Activated T-cell treated with anti-CD3 and anti-CD28 coated beads, Interleukin-2, amount 50 U/mL, for 72 hours (primary cell): ENCODE measurements at regions not wholly inside any gene's neighbourhood (a gene's known extent, or its start where the extent isn't known, plus 50 kb on each side); places are given as distances from the start of the nearest gene placed in this dataset.

Experiments used
- ATAC-seq, 2 donors: fragments of 150-1000 bp; cut with Tn5 transposase; replicated peaks in 1 of 2; 2 replicates each; pipeline ENCODE4 v1.10.0; 2021; ENCODE audit warnings: moderate library complexity in 2 of 2, mild to moderate bottlenecking in 1 of 2
- DNase-seq, 2 donors: peaks; one replicate each; pipeline ENCODE4 v3.0.0; 2021 to 2022; ENCODE audit warnings: mixed read lengths in 1 of 2
- H3K27ac Mint-ChIP-seq: one replicate; pipeline ENCODE4 v1.8.0; 2022; ENCODE audit warnings: mild to moderate bottlenecking, moderate library complexity, mixed read lengths
- H3K27me3 Mint-ChIP-seq: one replicate; pipeline ENCODE4 v1.8.0; 2022; ENCODE audit warnings: low read depth, mixed read lengths
- H3K36me3 Mint-ChIP-seq, 2 donors: one replicate each; pipeline ENCODE4 v1.8.0; 2022; ENCODE audit warnings: mixed read lengths in 2 of 2, mild to moderate bottlenecking in 1 of 2; ENCODE audit not compliant: insufficient read depth in 2 of 2
- H3K4me1 Mint-ChIP-seq: one replicate; pipeline ENCODE4 v1.8.0; 2022; ENCODE audit warnings: low read depth, mixed read lengths
- H3K4me3 Mint-ChIP-seq, 2 donors: one replicate each; pipeline ENCODE4 v1.8.0; 2022; ENCODE audit warnings: mild to moderate bottlenecking in 2 of 2, mixed read lengths in 2 of 2, moderate library complexity in 2 of 2
- H3K9me3 Mint-ChIP-seq, 2 donors: one replicate each; pipeline ENCODE4 v1.8.0; 2022; ENCODE audit warnings: mixed read lengths in 2 of 2

DNA sequence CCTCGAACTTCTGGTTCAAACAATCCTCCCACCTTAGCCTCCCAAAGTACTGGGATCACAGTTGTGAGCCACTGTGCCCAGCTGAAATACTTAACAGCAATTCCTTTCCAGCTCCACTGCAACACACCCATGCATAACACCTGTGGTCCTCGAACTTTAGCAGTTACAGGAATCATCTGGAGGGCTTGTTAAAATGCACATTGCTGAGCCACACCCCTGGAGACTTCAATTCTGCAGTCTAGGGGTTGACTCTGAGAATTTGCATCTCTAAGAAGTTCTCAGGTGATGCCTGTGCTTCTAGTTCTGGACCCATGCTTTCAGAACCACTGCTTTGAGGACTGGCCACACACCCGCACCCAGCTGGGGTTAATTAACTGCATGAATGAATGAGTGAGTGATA is 53.1 kb upstream of the UBL3 start:
- peaks cover 2 to 6% of the 10 kb centered on the region in 2 donors for H3K36me3 Mint-ChIP-seq
- DNase-seq = no peak
- no peaks in the 10 kb centered on the region for H3K27me3 Mint-ChIP-seq
- H3K4me3 Mint-ChIP-seq = no peak overlapping the region
- peaks cover 0 to 6% of the 10 kb centered on the region in 2 donors for H3K9me3 Mint-ChIP-seq
- no peak for ATAC-seq
- H3K27ac Mint-ChIP-seq = no peak overlapping the region
- peaks cover 38% of the 10 kb centered on the region for H3K4me1 Mint-ChIP-seq

DNA sequence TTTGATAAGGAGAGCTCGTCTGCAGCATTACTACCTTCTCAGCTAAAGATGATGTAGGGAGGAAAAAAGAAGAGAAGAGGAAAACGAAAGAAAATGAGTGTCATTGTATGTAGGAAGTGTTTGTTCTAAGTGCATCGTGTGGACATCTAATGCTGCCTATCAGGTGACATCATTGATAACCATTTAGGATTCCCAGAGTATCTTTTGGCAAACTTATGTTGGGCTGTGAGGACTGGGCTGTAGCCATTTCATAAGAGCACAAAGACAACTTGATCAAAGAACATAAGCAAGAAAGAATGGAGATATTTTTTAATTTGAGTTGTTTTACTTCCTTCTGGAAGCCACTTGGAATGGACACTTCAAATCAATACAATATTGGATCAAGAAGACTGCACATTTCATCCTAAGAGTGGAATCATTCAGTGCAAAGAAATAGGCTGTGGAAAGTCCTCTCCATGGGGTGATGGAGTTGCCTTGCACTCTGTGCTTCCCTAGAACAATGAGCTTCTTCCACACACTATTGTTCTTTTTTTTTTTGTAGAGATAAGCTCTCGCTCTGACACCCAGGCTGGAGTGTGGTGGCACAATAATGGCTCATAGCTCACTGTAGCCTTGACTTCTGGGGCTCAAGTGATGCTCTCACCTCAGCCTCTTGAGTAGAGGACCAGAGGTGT is 52.4 kb upstream of the UBL3 start:
- peaks cover 31% of the 10 kb centered on the region for H3K4me1 Mint-ChIP-seq
- peaks cover 2 to 6% of the 10 kb centered on the region in 2 donors for H3K36me3 Mint-ChIP-seq
- peaks cover 0 to 6% of the 10 kb centered on the region in 2 donors for H3K9me3 Mint-ChIP-seq
- peak overlapping the region; percentile 81 to 88 for H3K4me3 Mint-ChIP-seq
- peak overlapping the region; percentile 80 for H3K27ac Mint-ChIP-seq
- ATAC-seq (no peak), DNase-seq (no peak)
- no peaks in the 10 kb centered on the region for H3K27me3 Mint-ChIP-seq

DNA sequence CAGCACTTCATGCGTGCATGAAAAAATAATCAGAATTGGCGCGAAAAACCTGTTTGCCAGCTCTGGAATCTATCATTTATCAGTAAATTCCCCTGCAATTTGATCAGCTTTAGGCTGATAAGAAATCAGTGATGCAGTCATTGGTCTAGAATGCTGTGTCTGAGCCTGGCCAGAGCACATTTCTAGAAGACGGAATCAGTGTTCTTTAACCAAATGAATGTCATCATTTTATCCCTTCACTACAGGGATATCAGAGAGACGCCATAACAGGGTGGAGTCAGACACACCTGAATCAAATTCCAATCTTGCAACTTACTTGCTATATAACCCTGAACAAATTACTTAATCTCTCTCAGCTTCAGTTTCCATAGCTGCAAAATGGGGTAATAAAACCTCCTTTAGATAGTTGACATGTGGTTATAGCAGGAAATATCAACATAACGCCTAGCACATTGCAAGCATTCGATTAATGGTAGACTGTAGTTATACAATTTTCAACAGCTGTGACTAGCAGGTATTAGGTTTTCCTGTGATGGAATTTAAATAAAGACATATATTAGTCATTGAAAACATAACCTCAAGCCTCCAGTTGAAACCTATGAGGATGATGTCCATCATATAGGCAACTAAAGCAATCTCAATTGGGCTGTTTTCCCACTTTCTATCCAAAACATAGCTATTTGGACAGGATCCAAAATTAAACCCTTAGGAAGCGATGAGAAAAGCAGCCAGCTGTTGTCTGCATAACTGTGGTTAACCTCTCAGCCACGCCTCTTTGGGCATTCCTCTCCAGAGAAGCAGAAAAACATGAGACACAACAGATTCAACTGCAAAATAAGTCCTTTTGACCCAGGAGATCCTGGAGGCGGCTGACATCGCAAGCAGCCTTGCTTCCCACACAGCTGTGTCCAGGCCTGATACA is 51.6 kb upstream of the UBL3 start:
- Mint-ChIP-seq H3K36me3 (peaks cover 2 to 6% of the 10 kb centered on the region in 2 donors), H3K27ac (peak overlapping the region; percentile 80)

More for the DNA sequence above, 51.6 kb upstream of the UBL3 start:
- peaks cover 23% of the 10 kb centered on the region for H3K4me1 Mint-ChIP-seq
- H3K4me3 Mint-ChIP-seq = peak overlapping the region; percentile 81 to 88
- peak in 1 of 2 donors; percentile 33 for DNase-seq
- ATAC-seq = peak; percentile 59 to 65
- no peaks in the 10 kb centered on the region for H3K27me3 Mint-ChIP-seq
- peaks cover 0 to 6% of the 10 kb centered on the region in 2 donors for H3K9me3 Mint-ChIP-seq
